ENCODE measurements at regions not wholly inside any gene's neighbourhood (a gene's known extent, or its start where the extent isn't known, plus 50 kb on each side); places are given as distances from the start of the nearest gene placed in this dataset.

DNA sequence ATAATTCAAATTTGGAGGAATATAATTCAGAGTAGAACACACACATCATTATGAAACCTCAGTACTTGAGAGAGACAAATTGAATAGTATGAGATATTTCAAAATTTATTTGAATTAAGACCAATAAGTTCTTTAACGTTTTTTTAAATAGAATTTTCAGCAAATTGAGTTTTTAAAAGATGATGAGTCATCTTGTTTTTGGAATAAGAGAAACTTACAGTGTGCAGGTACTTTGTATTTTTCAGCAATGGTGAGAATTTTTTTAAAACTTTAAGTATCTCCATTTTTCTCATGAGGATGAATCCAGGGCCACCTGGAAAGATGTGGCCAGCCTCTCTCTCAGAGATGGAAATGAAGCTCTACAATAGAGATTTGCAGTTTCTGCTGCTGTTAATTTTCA is 1015.0 kb upstream of the TENM4 start:
- DNase-seq = no peak

DNA sequence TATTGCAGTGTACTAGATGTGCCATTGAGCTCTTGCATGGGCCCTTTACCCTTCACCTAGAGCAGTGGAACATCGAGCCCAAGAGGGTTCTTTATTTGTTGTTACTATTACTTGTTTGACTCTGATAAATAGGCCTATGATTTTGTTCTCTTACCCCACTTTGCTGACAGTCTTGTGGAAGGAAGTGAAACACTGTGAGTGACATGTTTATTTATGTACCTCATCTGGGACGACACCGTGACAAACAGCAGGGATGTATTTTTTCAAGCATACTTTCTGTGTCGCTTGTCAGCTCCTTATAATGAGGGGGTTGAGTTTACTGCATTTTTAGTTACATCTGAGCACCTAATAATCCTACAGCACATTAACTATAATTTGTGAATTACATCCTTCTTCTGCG is 1010.3 kb upstream of the TENM4 start:
- no peak for DNase-seq

DNA sequence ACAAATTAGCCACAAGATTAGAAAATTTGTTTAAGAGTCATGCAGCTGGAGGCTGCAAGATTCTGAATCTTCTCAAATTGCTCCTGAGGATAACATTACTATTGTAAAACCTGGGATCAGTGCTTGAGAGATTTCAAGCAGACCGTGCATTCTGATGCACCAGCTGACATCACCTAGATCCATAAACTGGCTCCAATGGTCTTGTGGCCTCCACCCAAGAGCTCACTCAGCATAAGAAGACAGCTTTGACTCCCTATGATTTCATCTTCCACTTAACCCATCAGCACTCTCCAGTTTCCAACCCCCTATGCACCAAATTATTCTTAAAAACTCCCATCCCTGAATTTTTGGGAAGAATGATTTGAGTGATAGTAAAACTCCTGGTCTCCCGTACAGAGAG is 1007.9 kb upstream of the TENM4 start:
- DNase-seq = no peak

DNA sequence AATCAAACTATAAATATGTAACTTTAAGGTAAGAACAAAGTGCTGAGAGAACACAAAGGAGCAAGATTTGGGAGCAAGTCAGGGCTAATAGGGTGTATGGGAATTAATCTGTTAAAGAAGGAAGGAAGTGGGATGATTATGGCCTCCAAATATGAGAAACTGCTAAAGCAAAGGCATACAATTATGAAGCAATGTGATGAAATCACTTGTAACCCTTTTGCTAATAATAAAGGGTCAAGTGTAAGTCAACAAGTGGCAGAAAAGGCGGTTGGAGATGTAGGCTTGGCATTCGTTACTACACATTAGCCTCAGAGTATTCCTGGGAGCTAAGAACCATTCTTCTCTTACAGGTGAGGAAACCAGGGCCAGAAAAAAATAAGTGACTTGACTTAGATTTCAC is 1002.3 kb upstream of the TENM4 start:
- DNase-seq = no peak

DNA sequence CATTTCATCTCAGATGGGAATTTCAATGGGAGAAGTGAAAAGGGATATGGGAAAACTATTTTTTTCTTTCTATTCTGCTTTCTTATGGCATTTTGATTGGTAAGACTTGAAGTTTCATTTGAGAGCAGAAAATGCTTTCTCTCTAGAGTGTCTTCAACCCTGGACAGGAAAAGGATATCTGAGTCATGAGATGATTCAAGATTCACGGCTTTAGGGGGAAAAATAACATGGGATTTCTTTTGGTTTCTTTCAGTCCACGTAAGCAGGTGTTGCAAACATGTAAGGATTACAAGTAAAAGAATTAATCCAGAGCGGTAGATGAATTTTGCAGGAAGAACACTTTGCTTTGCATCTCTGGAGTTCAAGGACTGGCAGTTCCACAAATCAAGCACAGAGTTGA is 1001.0 kb upstream of the TENM4 start:
- no peak for DNase-seq

DNA sequence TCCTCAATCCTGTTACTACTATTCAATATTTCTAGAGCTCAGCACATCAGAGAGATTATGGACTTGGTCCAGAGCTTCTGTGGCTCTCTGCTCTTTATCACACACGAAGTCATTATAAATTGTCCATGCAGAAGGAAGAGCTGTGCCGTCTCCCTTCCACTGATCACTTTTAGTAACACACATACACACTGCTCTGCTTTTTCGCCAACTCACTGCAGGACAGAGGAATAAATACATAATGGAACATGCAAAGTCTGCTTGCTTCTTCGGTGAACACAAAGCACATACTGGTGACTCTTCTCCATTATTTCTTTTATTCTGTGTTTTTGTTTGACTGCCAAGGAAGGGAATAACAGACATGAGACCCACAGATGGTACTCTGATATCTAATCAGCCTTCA is 1000.0 kb upstream of the TENM4 start:
- peak; percentile 31 for DNase-seq

DNA sequence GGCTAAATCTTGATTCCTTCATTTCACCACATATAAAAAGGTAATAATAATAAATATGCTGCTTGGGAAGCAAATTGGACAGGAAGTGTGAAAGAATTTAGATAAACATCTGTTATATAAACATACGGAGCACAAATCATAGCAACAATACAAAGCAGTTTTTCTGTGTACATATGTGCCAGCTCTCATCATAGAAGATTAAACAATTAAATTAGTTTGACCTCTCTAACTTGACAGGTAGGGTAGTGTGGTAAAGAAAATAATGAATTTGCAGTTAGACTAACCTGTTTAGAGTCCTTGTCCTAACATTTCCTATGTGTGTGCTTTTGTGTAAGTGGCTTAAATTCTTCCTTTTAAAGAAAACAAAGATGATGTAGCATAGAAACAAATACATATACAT is 995.7 kb upstream of the TENM4 start:
- DNase-seq = no peak

DNA sequence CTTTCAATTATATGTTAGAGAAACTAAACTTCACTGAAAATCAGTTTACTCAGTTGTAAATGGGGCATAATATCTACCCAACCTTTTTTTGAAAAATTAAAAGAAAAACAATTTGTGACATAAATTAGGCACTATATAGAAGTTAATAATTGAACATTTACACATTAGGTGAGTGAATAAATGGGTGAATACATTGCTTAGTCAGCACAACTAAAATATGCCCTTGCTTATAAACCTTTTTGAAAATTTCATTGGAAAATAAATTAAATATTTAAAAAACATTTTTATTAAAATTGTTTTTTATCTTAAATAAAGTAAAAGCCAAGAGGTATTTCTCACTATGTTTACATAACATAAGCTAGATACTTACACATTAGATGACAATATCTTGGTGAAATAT is 994.5 kb upstream of the TENM4 start:
- DNase-seq = no peak

DNA sequence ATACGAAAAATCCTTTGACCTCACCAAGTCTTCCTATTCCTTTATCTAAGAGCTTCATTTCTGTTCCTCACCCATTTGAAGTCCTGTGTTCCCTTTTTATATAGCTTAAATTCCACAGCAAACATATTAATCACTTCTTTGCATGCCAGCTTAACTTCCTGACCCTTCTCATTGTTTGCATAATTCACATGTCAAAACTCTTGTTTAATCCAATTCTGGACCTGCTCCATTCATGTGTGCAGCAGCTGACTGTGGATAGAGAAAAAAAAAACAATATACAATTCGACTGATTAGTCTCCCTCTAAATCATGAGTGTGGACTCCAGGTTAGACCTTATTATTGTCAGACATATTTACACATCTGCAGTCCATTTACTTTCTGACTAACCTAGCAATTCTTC is 991.2 kb upstream of the TENM4 start:
- no peak for DNase-seq

DNA sequence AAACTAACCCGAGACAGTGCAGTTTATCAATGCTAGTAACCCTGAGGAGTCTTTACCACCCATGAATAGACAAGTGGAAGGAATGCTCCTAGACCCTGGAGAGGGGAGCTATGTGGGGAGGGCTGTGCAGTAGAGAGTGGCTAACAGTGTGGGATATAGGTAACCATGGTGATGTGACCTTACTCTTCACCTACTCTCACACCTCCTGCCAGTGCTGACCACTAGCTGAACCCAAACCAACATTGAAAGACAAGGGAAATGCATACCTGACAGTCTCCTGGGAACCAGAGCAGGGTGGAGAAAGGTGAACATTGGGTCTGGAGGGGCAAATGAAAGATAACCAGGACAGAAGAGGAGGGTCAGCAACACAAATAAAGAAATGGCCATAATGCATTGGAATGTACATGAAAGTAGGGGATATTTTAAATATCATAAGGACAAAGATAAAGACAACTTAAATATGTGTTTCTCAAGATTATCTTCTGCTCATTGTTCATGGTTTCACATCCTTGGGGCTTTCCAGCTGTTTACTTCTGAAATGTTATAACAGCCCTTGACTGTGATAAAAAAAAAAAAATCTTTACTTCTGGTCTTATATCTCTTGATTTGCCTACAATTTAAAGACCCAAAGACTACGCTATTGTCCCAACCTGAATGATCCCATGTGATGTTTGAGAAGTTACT is 983.3 kb upstream of the TENM4 start:
- DNase-seq = no peak

DNA sequence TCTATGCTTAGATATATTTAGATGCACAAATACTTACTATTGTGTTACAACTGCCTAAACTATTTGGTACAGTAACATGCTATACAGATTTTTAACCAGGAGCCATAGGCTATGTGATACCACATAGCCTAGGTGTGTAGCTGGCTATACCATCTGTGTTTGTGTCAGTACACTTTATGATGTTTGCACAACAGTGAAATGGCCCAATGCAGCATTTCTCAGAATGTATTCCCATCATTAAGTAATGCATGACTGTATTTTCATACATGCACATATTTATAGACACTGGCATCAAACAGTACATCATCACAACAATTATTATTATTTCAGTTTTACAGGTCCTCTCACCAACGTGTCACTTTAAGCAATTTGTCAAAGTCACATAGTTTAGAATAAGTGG is 979.5 kb upstream of the TENM4 start:
- DNase-seq = no peak

DNA sequence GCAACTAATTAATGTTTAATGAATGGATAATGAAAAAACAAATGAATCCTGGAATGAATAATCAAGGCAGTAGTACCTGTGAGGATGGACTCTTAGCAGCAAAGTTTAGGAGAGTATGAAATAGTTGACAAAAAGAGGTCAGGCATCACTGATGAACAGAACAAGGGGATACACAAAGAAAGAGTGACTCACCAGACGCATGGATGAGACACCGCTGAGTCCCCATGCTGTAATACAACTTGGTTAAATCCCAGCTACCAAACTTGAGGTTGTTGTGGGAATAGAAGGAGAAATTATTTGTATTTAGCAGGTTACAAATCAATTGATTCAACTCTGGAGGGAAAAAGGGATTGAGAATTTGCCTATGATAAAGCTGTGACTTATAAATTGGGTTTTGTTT is 976.9 kb upstream of the TENM4 start:
- no peak for DNase-seq

DNA sequence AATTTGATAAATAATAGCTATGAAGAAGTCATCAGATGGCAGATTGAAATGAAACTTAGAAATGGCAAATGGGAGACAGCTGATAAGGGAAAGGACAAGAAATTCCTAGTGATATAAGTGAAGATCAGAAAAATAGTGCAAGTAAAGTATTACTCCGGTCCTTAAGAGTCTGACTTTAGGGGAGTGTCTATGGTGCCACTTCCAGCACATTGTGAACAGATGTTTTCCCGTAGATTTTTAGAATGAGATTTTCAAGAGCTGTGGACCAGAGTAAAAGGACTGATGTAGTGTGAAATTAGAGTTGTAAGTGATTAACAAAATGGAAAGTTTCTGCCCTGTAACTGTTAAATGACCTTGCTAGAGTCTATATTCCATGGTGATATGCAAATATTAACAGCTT is 974.8 kb upstream of the TENM4 start:
- DNase-seq = no peak

DNA sequence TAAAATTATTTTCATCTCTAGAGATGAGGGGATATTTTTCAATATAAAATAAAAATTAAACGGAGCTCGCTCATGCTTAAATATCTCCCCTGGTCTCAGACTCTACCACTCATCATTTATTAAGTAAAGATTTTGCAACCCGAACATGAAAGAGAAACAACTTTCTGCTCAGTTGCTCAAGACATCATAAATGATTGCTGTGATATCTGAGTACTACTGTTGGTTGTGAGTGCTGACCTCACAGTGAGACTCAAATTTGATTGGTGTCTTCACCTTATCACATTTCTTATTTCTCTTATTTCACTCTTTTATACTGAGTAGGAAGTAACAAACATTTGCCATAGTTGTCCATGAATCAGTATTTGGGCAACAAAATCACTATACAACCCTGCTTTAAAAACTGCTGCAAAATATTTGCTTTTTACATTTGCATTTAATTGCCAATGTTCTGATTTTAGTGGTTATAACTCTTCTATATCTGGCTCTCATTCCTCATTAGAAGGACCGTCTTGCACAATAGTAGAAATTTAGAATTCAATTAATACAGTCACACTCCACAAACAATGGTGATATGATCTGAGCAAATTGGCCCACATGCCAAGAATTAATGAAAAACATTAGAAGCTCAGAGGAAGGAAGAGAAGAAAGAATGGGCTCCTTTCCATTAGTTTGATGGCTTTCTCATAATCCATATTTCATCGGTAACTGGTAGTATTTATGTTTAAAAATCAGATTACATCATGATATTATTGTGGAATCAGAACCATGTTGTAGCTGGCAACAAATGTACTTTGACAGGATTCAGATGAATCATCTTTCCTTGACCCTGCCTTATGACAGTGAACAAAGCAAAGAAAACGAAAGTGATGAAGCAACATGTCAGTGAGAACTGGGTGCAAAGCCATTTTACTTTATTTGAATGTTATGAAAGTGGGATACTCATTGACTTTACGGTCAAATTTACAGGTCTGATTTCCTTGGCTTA is 973.6 kb upstream of the TENM4 start:
- no peak for DNase-seq

DNA sequence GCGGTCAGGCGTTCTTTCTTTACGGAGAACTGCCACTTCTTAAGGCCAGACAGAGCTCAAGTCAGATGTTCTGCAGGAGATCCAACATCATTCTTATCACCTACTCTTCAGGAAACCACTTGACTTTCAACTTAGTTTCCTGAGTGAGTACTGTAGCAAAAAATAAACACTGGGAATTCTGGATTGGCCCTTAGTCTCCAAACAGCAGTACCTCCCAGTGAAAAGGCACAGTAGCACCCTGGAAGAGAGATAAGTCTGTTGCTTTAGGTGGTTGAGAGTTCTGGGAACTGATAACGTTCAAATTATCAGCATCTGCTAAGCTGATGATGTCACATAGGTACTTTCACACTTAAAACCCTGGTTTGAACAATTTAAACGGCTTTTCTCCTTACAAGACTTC is 971.8 kb upstream of the TENM4 start:
- no peak for DNase-seq

DNA sequence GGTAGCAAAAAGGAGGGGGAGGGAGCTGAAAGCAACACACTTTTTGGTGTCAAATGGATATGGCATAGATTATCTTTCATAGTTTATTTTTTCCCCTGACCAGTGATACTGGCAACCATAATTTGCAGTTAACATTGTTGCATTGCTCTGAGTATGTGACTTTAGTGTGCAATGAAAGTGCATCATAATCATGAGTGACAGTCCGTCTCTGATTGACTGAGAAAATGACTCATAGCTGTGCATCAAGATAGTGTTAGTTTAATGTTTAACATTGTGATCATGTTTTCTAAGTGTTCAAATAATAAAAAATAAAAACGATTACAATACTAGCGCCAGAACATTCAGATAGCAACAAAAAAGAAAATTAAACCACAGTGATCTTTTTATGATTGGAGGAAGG is 952.4 kb upstream of the TENM4 start:
- DNase-seq = no peak

DNA sequence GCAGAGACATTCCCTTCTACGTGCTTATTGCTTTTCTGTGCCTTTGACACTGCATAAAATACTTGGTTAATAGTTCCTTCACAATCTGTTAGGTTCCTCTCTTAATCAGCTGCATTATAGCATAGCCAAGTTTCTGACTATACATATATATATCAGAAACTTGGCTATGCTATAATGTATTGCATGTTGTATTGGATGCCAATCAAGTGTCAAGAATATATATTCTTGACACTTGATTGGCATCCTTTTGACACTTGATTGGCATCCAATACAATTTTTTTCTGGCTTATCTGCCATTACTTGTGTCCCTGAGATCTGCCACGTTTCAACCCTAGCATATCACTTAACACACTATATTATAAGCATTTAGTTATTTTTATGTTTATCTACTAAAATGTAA is 949.7 kb upstream of the TENM4 start:
- DNase-seq = no peak

DNA sequence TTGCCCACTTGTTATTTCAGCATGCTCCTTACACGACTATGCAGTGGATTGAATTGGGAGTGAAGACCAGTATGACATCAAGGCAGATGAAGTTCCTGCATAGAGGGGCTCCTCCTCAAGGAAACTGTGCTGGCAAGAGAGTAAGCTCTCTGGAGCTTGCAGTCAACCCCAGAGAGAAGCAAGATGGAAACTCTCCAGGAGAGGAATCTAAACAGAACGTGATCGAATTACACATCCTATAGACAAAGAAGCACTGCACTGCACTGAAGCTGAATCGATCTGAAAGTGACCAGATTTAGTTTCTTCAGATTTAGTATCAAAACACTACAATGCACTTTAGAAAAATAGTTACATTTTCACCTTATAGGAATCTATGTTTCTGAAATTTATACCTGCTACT is 947.7 kb upstream of the TENM4 start:
- DNase-seq = no peak

DNA sequence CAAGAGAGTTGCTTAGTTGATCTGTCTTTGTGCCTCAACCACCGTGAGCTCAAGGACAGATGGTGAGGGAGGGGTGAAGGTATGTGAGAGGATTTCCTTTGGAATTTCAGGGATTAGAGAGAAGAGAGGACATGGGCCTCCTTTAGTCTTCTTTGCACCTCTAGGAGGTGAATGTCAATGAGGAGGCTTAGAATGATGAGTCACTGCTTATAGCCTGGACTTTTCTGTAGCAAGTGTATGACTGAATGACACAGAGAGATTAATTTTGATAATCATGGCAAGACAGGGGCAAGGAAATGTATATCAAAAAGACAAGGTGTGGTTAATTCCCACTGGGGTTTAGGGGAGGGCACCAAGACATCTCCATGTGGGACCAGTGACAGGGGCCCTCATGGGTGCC is 947.3 kb upstream of the TENM4 start:
- no peak for DNase-seq

DNA sequence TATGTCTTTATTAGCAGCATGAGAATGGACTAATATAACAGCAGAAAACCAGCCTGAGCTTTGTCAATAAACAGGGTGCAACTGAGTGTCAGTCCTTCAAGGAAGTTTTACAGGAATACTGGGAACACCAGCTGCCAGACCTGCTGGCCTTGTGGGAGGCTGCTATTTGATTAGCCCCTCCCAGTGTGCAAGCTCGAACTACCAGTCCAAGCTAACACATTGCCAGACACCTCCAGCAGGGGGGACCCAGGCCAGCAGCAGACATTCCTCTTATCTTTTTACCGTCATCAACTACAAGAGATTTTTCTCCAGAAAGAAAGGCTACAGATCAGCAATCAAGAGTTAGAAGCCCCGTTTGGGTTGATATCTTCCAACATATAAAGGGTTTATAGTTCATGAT is 942.8 kb upstream of the TENM4 start:
- no peak for DNase-seq

DNA sequence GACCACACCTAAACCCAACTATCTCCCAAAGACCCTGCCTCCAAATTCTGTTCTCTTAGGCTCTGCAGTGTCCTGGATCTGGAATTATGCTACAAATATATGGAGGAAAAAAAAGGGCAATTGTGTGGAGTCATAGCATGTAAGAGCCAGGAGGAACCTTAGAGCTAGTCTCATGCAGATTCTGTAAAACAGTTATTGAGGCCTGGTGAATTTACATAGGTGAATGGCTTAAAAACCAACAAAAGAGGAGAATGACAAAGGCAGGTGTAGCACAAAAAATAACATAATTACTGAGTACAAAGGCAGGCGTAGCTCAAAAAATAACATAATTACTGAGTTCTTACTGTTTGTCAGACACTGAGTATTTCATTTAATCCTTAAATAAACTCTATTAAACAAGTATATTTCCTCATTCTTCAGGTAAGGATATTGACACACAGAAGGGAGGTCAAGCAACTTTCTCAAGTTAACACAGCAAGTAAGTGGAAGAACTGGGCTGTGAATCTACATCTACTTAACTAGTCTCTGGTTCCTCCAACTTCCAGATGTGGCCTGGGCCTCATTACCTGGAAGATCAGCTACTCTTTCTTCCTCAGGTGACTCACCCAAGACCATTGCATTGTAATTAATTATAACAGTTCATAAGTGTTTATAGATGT is 938.9 kb upstream of the TENM4 start:
- DNase-seq = no peak

DNA sequence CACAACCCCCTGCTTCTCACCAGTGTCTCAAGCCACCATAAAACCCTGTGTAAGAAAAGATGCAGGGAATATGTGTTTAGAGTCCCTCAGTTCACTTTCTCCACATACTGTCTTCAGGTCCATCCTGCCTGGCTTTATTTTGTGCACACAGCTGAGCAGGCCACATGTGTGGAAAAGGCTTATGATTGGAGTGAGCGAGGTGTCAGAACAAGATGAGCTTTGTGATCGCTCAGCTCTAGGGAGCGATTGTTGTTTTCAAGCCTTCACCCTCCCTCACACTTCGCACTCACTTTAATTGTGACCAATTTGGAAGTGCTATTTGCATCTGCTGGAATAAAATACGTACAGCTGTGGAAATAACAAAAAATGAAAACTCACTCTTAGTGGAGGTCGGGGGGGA is 931.1 kb upstream of the TENM4 start:
- DNase-seq = no peak

DNA sequence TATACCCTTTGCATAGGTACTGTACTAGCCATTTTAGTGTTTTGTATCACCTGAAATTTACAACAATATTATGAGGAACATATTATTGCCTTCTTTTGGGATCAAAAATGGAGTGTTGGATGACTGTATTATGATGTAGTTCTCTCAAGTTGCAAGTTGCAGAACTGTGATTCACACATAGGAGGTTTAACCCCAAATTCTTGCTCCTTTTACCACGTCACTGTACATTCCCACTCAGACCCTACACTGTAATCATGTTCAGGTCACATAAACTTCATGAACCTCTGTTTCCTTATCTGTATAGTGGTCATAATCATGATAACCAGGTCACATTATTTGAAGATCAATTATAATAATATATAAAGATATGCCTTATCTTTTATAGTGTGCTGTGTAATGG is 925.1 kb upstream of the TENM4 start:
- DNase-seq = no peak

Measured in NCI-H2171 treated with DMSO at 0.1 percent for 48 hours (cell line).